ENCODE measurements at regions not wholly inside any gene's neighbourhood (a gene's known extent, or its start where the extent isn't known, plus 50 kb on each side); places are given as distances from the start of the nearest gene placed in this dataset.

DNA sequence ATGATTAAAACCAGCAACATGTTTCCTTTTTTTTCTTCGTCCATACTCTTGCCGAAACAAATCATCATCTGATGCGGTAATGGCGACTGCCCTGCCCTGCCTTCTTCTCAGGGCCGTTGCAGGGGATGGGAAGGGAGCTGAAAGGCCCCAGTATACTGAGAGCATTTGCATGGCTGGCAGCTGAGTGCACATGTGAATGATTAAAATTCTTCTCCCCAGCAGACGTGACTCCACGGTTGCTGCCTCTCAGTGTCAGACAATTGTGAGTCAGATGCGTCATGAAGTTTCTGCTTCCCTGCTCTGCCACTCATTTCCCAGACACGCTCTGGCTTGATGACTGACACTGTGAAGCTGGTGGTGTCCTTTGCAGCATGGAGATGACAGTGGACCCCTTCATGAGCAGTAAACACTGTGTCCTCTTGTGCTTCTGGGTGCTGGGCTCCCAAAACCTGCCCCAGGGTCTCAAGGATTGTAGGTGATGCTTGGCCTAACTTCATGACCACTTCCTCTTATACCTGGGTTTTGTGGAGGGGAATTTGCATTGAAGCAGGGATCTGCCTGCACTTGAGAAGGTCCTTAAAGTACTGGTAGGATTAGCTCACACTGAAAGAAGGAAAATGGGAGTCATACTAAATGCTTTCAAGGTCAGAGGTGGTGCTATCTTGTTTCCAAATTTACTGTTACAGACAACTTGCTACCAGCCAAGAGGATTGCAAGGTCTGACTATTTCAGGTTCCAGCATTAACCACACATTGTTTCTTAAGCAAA, 222.5 kb upstream of the COPS8 start (continued):
- TF ChIP-seq, protein P1, sequence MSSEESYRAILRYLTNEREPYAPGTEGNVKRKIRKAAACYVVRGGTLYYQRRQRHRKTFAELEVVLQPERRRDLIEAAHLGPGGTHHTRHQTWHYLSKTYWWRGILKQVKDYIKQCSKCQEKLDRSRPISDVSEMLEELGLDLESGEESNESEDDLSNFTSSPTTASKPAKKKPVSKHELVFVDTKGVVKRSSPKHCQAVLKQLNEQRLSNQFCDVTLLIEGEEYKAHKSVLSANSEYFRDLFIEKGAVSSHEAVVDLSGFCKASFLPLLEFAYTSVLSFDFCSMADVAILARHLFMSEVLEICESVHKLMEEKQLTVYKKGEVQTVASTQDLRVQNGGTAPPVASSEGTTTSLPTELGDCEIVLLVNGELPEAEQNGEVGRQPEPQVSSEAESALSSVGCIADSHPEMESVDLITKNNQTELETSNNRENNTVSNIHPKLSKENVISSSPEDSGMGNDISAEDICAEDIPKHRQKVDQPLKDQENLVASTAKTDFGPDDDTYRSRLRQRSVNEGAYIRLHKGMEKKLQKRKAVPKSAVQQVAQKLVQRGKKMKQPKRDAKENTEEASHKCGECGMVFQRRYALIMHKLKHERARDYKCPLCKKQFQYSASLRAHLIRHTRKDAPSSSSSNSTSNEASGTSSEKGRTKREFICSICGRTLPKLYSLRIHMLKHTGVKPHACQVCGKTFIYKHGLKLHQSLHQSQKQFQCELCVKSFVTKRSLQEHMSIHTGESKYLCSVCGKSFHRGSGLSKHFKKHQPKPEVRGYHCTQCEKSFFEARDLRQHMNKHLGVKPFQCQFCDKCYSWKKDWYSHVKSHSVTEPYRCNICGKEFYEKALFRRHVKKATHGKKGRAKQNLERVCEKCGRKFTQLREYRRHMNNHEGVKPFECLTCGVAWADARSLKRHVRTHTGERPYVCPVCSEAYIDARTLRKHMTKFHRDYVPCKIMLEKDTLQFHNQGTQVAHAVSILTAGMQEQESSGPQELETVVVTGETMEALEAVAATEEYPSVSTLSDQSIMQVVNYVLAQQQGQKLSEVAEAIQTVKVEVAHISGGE (CRISPR knock-in tag; IDR thresholded peaks at IDR 0.05), result no peak
- TF ChIP-seq TCFL5 (CRISPR knock-in tag; conservative IDR thresholded peaks at IDR 0.05), result no peak
- TF ChIP-seq KAT2B (IDR thresholded peaks at IDR 0.05; ENCODE audit: low read depth, low read length), result no peak

DNA sequence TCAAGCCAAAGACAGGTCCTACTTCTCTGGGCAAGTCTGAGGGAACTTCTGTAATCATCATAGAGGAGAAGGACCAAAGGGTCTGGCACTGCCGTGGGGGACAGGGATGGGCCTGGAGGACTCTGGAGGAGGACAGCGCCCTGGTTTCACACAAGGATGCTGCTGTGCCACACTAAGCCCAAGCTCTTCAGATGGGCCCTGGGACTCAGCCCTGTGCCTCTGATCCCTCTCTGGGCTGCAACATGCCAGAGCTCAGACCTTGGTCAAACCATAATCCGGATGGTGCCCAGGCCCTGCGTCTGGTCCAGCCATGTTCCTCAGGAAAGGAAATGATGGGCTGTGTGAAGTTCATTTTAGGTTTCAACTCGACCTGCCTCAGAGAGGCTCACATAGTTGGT, 222.0 kb upstream of the COPS8 start:
- WGBS (ENCODE audit: insufficient coverage, low coverage, missing lambda C conversion rate), result 2% methylated on average over 5 of the region's 5 CpGs
- no peaks in the 10 kb centered on the region for H3K9me3 ChIP-seq (replicated peaks; ENCODE audit: control insufficient read depth, insufficient read depth, low read depth, low read length)
- H3K79me2 ChIP-seq (ENCODE audit: control insufficient read depth, insufficient read depth, low read length), result no peaks in the 10 kb centered on the region
- no peak for ATAC-seq
- H3K4me1 ChIP-seq (replicated peaks in 1 of 2; ENCODE audit: control insufficient read depth in 2 of 2, insufficient read depth in 2 of 2, low read length in 2 of 2), result no peaks in the 10 kb centered on the region
- no peaks in the 10 kb centered on the region for H3K36me3 ChIP-seq (ENCODE audit: control insufficient read depth, insufficient read depth, low read length)
- H3K9me1 ChIP-seq (ENCODE audit: control insufficient read depth, insufficient read depth, low read length), result no peaks in the 10 kb centered on the region
- intact Hi-C loops (cut with micrococcal nuclease), result no loop called here
- H3K4me2 ChIP-seq (ENCODE audit: insufficient read depth, low read length), result no peak overlapping the region
- no peak overlapping the region for H3K27ac ChIP-seq (ENCODE audit: extremely low read depth, low read depth, low read length)
- POLR2A ChIA-PET, result no interaction called here
- no peaks in the 10 kb centered on the region for H4K20me1 ChIP-seq (replicated peaks; ENCODE audit: control insufficient read depth, insufficient read depth, low read length)
- no peak overlapping the region for H3K4me3 ChIP-seq
- no peak for DNase-seq (ENCODE audit: extremely low read depth in 1 of 4, low spot score in 3 of 4)
- no TSS peak for BruUV-seq (replicated peaks)
- CTCF ChIA-PET (ENCODE audit: low intra/inter-chr PET ratio), result no interaction called here
- in situ Hi-C loops (cut with MboI), result no loop called here
- no peaks in the 10 kb centered on the region for H3K27me3 ChIP-seq (ENCODE audit: control insufficient read depth in 2 of 2, insufficient read depth in 2 of 2, low read length in 2 of 2)
- no peak overlapping the region for H2AFZ ChIP-seq (ENCODE audit: low read depth, low read length)
- FAIRE-seq, result no peak
- H3K9ac ChIP-seq (ENCODE audit: insufficient read depth in 1 of 2, low read depth in 2 of 2, low read length in 2 of 2), result no peak overlapping the region
- TF ChIP-seq RBM39 (optimal IDR thresholded peaks at IDR 0.05; ENCODE audit: low read depth, low read length), result no peak
- TF ChIP-seq KLF10 (CRISPR knock-in tag; IDR thresholded peaks at IDR 0.05), result no peak
- no peak for TF ChIP-seq MEIS2 (IDR thresholded peaks at IDR 0.05; ENCODE audit: partially characterized antibody)
- TF ChIP-seq NCOA6 (IDR thresholded peaks at IDR 0.05), result no peak
- TF ChIP-seq JUND (IDR thresholded peaks at IDR 0.05; ENCODE audit: borderline replicate concordance, low read depth, low read length), result no peak
- no peak for TF ChIP-seq JUND (tag; IDR thresholded peaks at IDR 0.05; ENCODE audit: borderline replicate concordance, low read depth, low read length)
- TF ChIP-seq MAZ (CRISPR knock-in tag; conservative IDR thresholded peaks at IDR 0.05 in 1 of 2, IDR thresholded peaks at IDR 0.05 in 1 of 2), result no peak
- no peak for TF ChIP-seq MEF2A (IDR thresholded peaks at IDR 0.05; ENCODE audit: control insufficient read depth, low read depth, low read length)
- TF ChIP-seq PHB (CRISPR knock-in tag; IDR thresholded peaks at IDR 0.05), result no peak
- TF ChIP-seq MECOM (CRISPR knock-in tag; IDR thresholded peaks at IDR 0.05), result no peak
- TF ChIP-seq NR0B1 (IDR thresholded peaks at IDR 0.05; ENCODE audit: partially characterized antibody), result no peak
- no peak for TF ChIP-seq NR2C2 (CRISPR knock-in tag; IDR thresholded peaks at IDR 0.05)
- no peak for TF ChIP-seq NR2C2 (tag; IDR thresholded peaks at IDR 0.05)
- TF ChIP-seq POLR2H (tag; IDR thresholded peaks at IDR 0.05; ENCODE audit: low read depth), result no peak

Measured in K562 (cell line).